Type B pancreatic cell (in vitro differentiated cells): ENCODE measurements at regions not wholly inside any gene's neighbourhood (a gene's known extent, or its start where the extent isn't known, plus 50 kb on each side); places are given as distances from the start of the nearest gene placed in this dataset.

Experiments
- DNase-seq: peaks from one replicate; pipeline ENCODE4 v3.0.0; 2021; ENCODE audit warnings: mixed read lengths; ENCODE audit not compliant: unreplicated experiment; ENCODE audit errors: extremely low spot score
- H3K27ac Mint-ChIP-seq: 2 replicates; pipeline ENCODE4 v1.8.0; 2021; ENCODE audit warnings: mild to moderate bottlenecking, mixed read lengths
- H3K27me3 Mint-ChIP-seq: 2 replicates; pipeline ENCODE4 v1.8.0; 2021; ENCODE audit warnings: mixed read lengths
- H3K36me3 Mint-ChIP-seq: 2 replicates; pipeline ENCODE4 v1.8.0; 2021; ENCODE audit warnings: mixed read lengths
- H3K4me1 Mint-ChIP-seq: one replicate; pipeline ENCODE4 v1.8.0; 2021; ENCODE audit warnings: mixed read lengths; ENCODE audit not compliant: unreplicated experiment
- H3K4me3 Mint-ChIP-seq: 2 replicates; pipeline ENCODE4 v1.8.0; 2021; ENCODE audit warnings: mild to moderate bottlenecking, mixed read lengths
- H3K9me3 Mint-ChIP-seq: 2 replicates; pipeline ENCODE4 v1.8.0; 2021; ENCODE audit warnings: mixed read lengths
- TF ChIP-seq, protein P1 (sequence below): fragments of 200-600 bp; sonication (generic); conservative IDR thresholded peaks from 2 replicates; pipeline ENCODE4 v1.5.0; 2021; ENCODE audit warnings: antibody characterized with exemption, mild to moderate bottlenecking

DNA sequence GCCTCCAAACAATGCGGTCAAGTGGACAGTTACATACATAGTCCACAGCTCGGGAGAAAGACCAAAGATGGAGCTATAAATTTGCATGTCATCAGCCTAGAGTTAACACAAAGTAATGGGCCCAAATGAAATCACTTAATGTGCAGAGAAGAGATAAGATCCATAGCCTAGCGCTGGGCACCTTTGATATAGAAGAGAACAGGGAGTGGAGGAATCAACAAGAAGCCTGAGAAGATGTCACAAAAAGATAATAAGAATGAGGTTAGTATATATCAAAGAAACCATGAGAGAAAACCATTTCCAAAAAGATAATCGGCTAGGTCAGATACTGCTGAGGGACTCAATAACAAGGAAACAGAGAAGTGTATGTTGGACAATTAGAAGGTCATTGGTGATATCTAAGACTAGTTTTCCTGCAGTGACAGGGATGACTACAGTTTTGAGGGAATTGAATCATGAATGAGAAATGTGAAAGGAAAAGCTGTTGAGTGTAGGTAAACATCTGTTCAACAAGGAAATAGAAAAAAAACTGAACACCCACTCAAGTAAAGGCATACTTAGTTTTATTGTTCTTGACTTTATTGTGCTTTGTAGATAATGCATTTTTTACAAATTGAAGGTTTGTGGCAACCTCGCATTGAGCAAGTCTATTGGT, 68.7 kb upstream of the CDH6 start:
- H3K27me3 Mint-ChIP-seq, result no peaks in the 10 kb centered on the region
- H3K36me3 Mint-ChIP-seq, result no peaks in the 10 kb centered on the region
- no peaks in the 10 kb centered on the region for H3K9me3 Mint-ChIP-seq
- no peak overlapping the region for H3K4me3 Mint-ChIP-seq
- no peak overlapping the region for H3K27ac Mint-ChIP-seq
- peaks cover 11% of the 10 kb centered on the region for H3K4me1 Mint-ChIP-seq
- DNase-seq, result no peak
- TF ChIP-seq, protein P1, sequence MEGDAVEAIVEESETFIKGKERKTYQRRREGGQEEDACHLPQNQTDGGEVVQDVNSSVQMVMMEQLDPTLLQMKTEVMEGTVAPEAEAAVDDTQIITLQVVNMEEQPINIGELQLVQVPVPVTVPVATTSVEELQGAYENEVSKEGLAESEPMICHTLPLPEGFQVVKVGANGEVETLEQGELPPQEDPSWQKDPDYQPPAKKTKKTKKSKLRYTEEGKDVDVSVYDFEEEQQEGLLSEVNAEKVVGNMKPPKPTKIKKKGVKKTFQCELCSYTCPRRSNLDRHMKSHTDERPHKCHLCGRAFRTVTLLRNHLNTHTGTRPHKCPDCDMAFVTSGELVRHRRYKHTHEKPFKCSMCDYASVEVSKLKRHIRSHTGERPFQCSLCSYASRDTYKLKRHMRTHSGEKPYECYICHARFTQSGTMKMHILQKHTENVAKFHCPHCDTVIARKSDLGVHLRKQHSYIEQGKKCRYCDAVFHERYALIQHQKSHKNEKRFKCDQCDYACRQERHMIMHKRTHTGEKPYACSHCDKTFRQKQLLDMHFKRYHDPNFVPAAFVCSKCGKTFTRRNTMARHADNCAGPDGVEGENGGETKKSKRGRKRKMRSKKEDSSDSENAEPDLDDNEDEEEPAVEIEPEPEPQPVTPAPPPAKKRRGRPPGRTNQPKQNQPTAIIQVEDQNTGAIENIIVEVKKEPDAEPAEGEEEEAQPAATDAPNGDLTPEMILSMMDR, result no peak

DNA sequence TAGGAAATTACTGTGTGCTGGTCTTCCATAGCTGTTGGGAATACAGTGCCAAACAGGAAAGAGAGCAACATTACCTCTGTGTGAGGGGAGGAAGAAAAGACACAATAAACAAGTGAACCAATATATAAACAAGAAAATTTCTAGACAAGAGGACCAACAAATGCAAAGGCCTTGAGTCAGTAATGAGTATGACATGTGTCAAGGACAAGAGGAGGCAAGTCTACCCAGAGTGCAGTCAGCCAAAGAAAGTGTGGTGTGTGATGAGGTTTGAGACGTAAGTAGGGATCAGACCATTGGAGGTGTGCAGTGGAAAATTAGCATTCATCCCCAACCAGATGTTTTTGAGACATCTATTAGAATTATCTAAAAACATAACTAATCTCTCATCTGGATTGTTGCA, 69.5 kb upstream of the CDH6 start:
- DNase-seq, result no peak
- Mint-ChIP-seq H3K4me1 (peaks cover 11% of the 10 kb centered on the region), H3K27ac (no peak overlapping the region), H3K27me3 (no peaks in the 10 kb centered on the region), H3K9me3 (no peaks in the 10 kb centered on the region), H3K36me3 (no peaks in the 10 kb centered on the region), H3K4me3 (no peak overlapping the region)
- TF ChIP-seq, protein P1, result no peak

DNA sequence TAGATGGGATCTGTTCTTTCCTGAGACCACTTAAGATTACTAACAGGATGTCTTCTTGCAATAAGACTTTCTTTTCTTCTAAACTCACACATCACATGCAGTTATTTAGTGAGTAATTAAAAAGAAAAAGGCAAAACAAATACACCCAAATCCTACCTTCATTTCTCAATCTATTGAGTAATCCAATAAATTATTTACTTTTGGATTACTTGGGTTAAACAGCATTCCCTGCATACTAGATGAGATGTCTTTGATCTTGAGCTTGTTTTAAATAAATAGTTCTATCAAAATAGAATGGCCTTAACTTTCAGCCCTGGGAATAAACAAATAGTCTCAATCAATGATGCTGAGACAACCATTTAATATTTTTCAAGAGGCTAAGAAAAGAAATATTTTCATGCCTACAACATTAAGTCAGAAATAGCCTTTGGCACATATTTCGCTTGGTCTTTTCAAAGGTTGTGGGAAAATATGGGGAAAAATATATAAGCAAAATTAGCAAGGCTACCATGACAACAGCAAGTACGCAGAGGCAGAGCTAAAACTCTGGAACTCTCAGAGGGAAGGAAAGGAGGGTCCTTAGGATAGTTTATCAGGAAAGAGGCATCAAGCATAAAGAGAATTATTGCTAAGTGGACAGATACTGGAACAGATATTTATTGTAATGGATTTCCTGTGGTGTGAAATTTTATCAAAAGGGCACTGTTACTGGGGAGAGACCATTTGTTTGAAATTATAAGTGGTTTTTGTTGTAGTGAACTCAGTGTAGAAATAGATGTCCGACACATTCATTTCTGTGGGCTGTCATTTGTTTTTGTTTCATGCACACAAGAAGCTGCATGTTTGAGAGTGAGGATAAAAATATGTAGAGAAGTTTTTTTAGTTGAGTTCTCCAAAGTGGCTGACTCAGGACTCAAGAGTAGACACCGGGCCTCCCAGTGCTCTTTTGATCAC, 70.2 kb upstream of the CDH6 start:
- H3K9me3 Mint-ChIP-seq, result no peaks in the 10 kb centered on the region
- peaks cover 11% of the 10 kb centered on the region for H3K4me1 Mint-ChIP-seq
- no peaks in the 10 kb centered on the region for H3K36me3 Mint-ChIP-seq
- no peak overlapping the region for H3K4me3 Mint-ChIP-seq
- H3K27ac Mint-ChIP-seq, result no peak overlapping the region
- H3K27me3 Mint-ChIP-seq, result no peaks in the 10 kb centered on the region
- TF ChIP-seq, protein P1, result no peak
- no peak for DNase-seq

DNA sequence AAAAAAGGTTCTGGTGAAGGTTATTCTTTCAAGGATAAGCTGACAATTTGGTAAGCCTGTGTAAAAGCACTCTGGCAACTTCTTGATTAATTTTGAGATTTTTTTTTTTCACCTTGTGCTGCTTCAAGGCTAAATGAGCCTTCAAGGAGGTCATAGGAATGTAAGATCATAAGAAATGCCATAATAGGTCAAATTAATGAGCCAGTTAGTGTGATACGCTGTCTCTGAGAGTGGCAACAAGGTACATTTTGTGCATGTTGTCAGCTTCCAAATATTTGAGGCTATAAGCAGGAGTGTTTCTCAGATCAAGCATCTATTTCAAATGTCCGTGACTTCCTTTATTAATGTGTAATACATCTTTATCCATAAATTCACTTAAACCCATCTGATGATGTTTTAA, 72.3 kb upstream of the CDH6 start:
- Mint-ChIP-seq H3K4me3 (no peak overlapping the region), H3K27me3 (no peaks in the 10 kb centered on the region)
- TF ChIP-seq, protein P1, result no peak

DNA sequence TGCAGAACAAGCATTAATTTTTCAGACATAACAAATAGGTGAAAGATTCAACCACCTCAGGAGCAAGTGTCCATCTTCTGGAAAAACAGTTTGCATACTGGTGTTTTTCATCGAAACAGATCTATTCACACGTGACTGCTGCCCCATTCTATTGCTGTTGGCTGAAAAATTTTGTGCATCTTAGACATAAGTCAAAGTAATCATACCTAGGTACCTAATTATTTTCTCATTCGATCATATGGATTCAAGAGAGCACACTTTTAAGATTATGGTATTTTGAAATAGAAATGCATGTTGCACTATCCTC, 72.9 kb upstream of the CDH6 start:
- Mint-ChIP-seq H3K4me3 (no peak overlapping the region), H3K27ac (no peak overlapping the region), H3K27me3 (no peaks in the 10 kb centered on the region), H3K9me3 (no peaks in the 10 kb centered on the region), H3K4me1 (peaks cover 11% of the 10 kb centered on the region), H3K36me3 (no peaks in the 10 kb centered on the region)
- TF ChIP-seq, protein P1, result no peak
- DNase-seq, result no peak

More for the DNA sequence above, 72.3 kb upstream of the CDH6 start:
- Mint-ChIP-seq H3K36me3 (no peaks in the 10 kb centered on the region), H3K9me3 (no peaks in the 10 kb centered on the region), H3K4me1 (peaks cover 11% of the 10 kb centered on the region), H3K27ac (no peak overlapping the region)
- DNase-seq, result no peak
